ENCODE measurements at regions not wholly inside any gene's neighbourhood (a gene's known extent, or its start where the extent isn't known, plus 50 kb on each side); places are given as distances from the start of the nearest gene placed in this dataset.

- 75% methylated on average over 2 of the region's 2 CpGs for WGBS (ENCODE audit: low lambda C conversion rate, missing lambda C conversion rate)
- TF ChIP-seq, protein P1, sequence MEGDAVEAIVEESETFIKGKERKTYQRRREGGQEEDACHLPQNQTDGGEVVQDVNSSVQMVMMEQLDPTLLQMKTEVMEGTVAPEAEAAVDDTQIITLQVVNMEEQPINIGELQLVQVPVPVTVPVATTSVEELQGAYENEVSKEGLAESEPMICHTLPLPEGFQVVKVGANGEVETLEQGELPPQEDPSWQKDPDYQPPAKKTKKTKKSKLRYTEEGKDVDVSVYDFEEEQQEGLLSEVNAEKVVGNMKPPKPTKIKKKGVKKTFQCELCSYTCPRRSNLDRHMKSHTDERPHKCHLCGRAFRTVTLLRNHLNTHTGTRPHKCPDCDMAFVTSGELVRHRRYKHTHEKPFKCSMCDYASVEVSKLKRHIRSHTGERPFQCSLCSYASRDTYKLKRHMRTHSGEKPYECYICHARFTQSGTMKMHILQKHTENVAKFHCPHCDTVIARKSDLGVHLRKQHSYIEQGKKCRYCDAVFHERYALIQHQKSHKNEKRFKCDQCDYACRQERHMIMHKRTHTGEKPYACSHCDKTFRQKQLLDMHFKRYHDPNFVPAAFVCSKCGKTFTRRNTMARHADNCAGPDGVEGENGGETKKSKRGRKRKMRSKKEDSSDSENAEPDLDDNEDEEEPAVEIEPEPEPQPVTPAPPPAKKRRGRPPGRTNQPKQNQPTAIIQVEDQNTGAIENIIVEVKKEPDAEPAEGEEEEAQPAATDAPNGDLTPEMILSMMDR (IDR thresholded peaks at IDR 0.05; ENCODE audit: poor library complexity) = no peak
- TF ChIP-seq EZH2 (IDR thresholded peaks at IDR 0.05; ENCODE audit: borderline replicate concordance) (no peak), EZH2phosphoT487 (IDR thresholded peaks at IDR 0.05; ENCODE audit: low read depth, severe bottlenecking, unreplicated experiment) (no peak)
- H4K20me1 ChIP-seq (ENCODE audit: insufficient read depth, poor library complexity, severe bottlenecking) = no peaks in the 10 kb centered on the region
These were observed 503.9 kb downstream of the INSC start for GRCh38 chr11:15618583-15619032.

DNA sequence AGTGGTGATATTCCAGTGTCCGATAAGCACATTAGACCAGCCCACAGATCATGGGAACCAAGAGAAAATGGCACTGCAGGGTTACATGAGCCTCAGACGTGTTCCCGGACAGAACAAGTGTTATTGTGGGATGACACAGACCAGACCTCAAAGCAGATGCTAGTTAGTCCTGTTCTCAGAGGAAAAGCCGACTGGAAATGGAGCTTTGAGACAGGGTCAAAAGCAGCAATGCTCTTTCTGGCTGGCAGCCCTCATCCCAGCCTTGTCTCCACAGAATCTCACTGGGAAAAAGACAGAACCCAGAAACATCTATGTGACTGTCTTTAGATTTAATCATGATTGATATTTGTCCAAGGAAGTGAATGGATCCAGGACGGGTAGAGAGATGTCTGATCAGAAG, 506.8 kb downstream of the INSC start:
- DNase-seq (ENCODE audit: low spot score) = peak; percentile 10
- TF ChIP-seq EZH2 (IDR thresholded peaks at IDR 0.05; ENCODE audit: borderline replicate concordance) (no peak), EZH2phosphoT487 (IDR thresholded peaks at IDR 0.05; ENCODE audit: low read depth, severe bottlenecking, unreplicated experiment) (no peak)
- TF ChIP-seq, protein P1 (IDR thresholded peaks at IDR 0.05; ENCODE audit: poor library complexity) = no peak
- H3K4me2 ChIP-seq = no peak overlapping the region

More at GRCh38 chr11:15618583-15619032, 503.9 kb downstream of the INSC start:
- peak; percentile 28 for DNase-seq (ENCODE audit: low spot score)
- Histone ChIP-seq H3K4me2 (no peak overlapping the region), H3K27me3 (no peaks in the 10 kb centered on the region), H3K9me3 (ENCODE audit: low read depth) (no peaks in the 10 kb centered on the region), H3K4me1 (ENCODE audit: insufficient read depth) (peaks cover 8% of the 10 kb centered on the region), H2AFZ (no peak overlapping the region), H3K36me3 (replicated peaks; ENCODE audit: insufficient read depth, low read depth) (no peaks in the 10 kb centered on the region), H3K4me3 (no peak overlapping the region), H3K9me2 (replicated peaks; ENCODE audit: insufficient read depth) (no peaks in the 10 kb centered on the region), H3K27ac (peak overlapping the region; percentile 4), H3K79me2 (no peaks in the 10 kb centered on the region)

GRCh38 chr11:15622231-15622890, 507.6 kb downstream of the INSC start:
- H3K4me3 ChIP-seq = no peak overlapping the region
- no peaks in the 10 kb centered on the region for H3K9me2 ChIP-seq (replicated peaks; ENCODE audit: insufficient read depth)
- H2AFZ ChIP-seq = no peak overlapping the region
- H3K4me1 ChIP-seq (ENCODE audit: insufficient read depth) = peaks cover 18% of the 10 kb centered on the region
- no peak for TF ChIP-seq EZH2 (IDR thresholded peaks at IDR 0.05; ENCODE audit: borderline replicate concordance)
- WGBS (ENCODE audit: low lambda C conversion rate, missing lambda C conversion rate) = 47% methylated on average over 8 of the region's 8 CpGs
- H3K9me3 ChIP-seq (ENCODE audit: low read depth) = no peaks in the 10 kb centered on the region
- no peaks in the 10 kb centered on the region for H3K79me2 ChIP-seq
- H3K4me2 ChIP-seq = no peak overlapping the region
- no peaks in the 10 kb centered on the region for H3K27me3 ChIP-seq
- H3K27ac ChIP-seq = no peak overlapping the region
- DNase-seq (ENCODE audit: low spot score) = no peak
- no peaks in the 10 kb centered on the region for H4K20me1 ChIP-seq (ENCODE audit: insufficient read depth, poor library complexity, severe bottlenecking)
- H3K36me3 ChIP-seq (replicated peaks; ENCODE audit: insufficient read depth, low read depth) = no peaks in the 10 kb centered on the region

More for the DNA sequence above, 506.8 kb downstream of the INSC start:
- H3K4me1 ChIP-seq (ENCODE audit: insufficient read depth) = peaks cover 18% of the 10 kb centered on the region
- H3K27me3 ChIP-seq = no peaks in the 10 kb centered on the region
- no peaks in the 10 kb centered on the region for H3K79me2 ChIP-seq
- no peak overlapping the region for H2AFZ ChIP-seq
- H4K20me1 ChIP-seq (ENCODE audit: insufficient read depth, poor library complexity, severe bottlenecking) = no peaks in the 10 kb centered on the region
- no peaks in the 10 kb centered on the region for H3K9me3 ChIP-seq (ENCODE audit: low read depth)
- WGBS (ENCODE audit: low lambda C conversion rate, missing lambda C conversion rate) = 62% methylated on average over 5 of the region's 5 CpGs
- H3K9me2 ChIP-seq (replicated peaks; ENCODE audit: insufficient read depth) = no peaks in the 10 kb centered on the region
- no peaks in the 10 kb centered on the region for H3K36me3 ChIP-seq (replicated peaks; ENCODE audit: insufficient read depth, low read depth)
- H3K27ac ChIP-seq = no peak overlapping the region
- H3K4me3 ChIP-seq = no peak overlapping the region

DNA sequence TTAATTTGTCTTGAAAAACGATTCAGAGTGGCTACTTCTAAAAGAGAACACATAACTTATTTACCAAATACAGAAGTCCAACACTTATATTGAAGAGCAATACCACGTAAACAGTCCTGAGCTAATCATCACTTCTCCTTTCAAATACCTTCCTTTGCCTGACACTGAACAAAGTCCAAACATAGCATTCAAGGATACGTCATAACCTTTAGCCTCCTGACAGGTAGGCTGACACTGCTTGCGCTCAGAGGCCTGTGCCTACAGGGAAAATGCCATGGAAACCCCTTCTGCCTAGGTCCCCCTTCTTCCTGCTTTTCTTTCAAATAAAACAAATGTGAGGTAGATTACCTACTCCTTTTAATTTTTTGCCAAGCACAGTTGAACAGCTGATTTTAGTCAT, 510.0 kb downstream of the INSC start:
- Histone ChIP-seq H3K27ac (peak overlapping the region; percentile 84), H3K4me3 (no peak overlapping the region), H3K4me1 (ENCODE audit: insufficient read depth) (peaks cover 13% of the 10 kb centered on the region), H3K9me3 (ENCODE audit: low read depth) (no peaks in the 10 kb centered on the region), H2AFZ (no peak overlapping the region), H3K79me2 (no peaks in the 10 kb centered on the region), H3K27me3 (no peaks in the 10 kb centered on the region), H3K9me2 (replicated peaks; ENCODE audit: insufficient read depth) (no peaks in the 10 kb centered on the region), H4K20me1 (ENCODE audit: insufficient read depth, poor library complexity, severe bottlenecking) (no peaks in the 10 kb centered on the region), H3K4me2 (no peak overlapping the region), H3K36me3 (replicated peaks; ENCODE audit: insufficient read depth, low read depth) (no peaks in the 10 kb centered on the region)
- peak; percentile 34 for DNase-seq (ENCODE audit: low spot score)
- 63% methylated on average over 4 of the region's 4 CpGs for WGBS (ENCODE audit: low lambda C conversion rate, missing lambda C conversion rate)
- TF ChIP-seq, protein P1 (IDR thresholded peaks at IDR 0.05; ENCODE audit: poor library complexity) = no peak
- no peak for TF ChIP-seq EZH2 (IDR thresholded peaks at IDR 0.05; ENCODE audit: borderline replicate concordance)
- TF ChIP-seq EZH2phosphoT487 (IDR thresholded peaks at IDR 0.05; ENCODE audit: low read depth, severe bottlenecking, unreplicated experiment) = no peak
